ENCODE measurements at regions not wholly inside any gene's neighbourhood (a gene's known extent, or its start where the extent isn't known, plus 50 kb on each side); places are given as distances from the start of the nearest gene placed in this dataset.

DNA sequence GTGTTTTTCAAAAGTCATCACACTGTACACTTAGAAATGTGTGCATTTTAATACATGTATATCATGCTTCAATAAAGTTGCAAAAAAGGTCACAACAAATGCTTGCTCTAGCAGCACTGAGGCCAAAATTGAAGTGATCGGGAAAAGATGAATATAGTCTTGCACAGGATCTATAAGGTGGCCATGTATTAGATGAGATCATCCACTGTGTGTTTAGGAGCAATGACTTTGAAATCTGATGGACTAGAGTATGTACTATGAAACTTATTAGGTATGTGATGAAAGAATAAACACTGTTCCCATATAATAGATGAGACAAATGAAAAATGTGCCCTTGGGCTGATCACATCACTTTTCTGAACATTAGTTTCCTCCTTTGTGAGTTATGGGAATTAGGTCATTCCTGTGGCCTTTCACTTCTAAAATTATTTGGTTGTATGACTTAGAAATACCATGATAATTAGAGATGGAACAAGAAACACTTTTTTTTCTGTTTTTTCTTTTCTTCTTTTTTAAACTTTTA is 984.6 kb downstream of the ADGRL2 start:
- Histone ChIP-seq H3K9me3 (replicated peaks in 1 of 3) (peaks cover 0 to under 1% (median 0%) of the 10 kb centered on the region in 3 donors), H3K4me3 (no peak overlapping the region), H3K36me3 (replicated peaks in 1 of 2) (no peaks in the 10 kb centered on the region), H3K4me1 (replicated peaks in 1 of 2) (peaks cover 0 to 6% of the 10 kb centered on the region in 2 donors), H3K27ac (no peak overlapping the region), H3K27me3 (no peaks in the 10 kb centered on the region)
- TF ChIP-seq POLR2A (IDR thresholded peaks at IDR 0.05): no peak
- TF ChIP-seq, protein P1, sequence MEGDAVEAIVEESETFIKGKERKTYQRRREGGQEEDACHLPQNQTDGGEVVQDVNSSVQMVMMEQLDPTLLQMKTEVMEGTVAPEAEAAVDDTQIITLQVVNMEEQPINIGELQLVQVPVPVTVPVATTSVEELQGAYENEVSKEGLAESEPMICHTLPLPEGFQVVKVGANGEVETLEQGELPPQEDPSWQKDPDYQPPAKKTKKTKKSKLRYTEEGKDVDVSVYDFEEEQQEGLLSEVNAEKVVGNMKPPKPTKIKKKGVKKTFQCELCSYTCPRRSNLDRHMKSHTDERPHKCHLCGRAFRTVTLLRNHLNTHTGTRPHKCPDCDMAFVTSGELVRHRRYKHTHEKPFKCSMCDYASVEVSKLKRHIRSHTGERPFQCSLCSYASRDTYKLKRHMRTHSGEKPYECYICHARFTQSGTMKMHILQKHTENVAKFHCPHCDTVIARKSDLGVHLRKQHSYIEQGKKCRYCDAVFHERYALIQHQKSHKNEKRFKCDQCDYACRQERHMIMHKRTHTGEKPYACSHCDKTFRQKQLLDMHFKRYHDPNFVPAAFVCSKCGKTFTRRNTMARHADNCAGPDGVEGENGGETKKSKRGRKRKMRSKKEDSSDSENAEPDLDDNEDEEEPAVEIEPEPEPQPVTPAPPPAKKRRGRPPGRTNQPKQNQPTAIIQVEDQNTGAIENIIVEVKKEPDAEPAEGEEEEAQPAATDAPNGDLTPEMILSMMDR (IDR thresholded peaks at IDR 0.05): no peak
- WGBS, 4 donors: 0 to 90% (median 79%) methylated on average over 1 of the region's 1 CpG
- intact Hi-C loops (cut with DNase I): no loop called here
- no peak for DNase-seq

DNA sequence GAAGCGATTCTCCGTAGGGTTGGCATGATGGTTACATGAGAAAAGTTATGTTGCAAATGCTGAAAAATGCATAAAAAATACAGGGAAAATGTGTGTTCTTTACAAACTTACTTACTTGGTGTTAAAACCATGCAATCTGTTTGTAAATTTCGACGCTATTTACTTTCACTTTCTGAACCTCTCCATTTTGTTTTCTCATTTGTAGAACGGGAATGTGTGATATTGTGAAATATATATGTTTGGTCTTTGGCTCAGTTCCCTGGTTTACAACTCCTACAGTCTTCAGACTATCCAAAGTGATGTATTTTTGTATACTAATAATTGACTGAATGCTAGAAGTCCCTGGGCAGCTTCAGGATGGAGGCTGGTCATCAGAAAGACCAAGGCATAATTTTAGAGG is 982.3 kb downstream of the ADGRL2 start:
- H3K27ac ChIP-seq: no peak overlapping the region
- intact Hi-C loops (cut with DNase I): no loop called here
- H3K4me1 ChIP-seq (replicated peaks in 1 of 2): peaks cover 0 to 6% of the 10 kb centered on the region in 2 donors
- H3K27me3 ChIP-seq: no peaks in the 10 kb centered on the region
- TF ChIP-seq POLR2A (IDR thresholded peaks at IDR 0.05): no peak
- TF ChIP-seq, protein P1 (IDR thresholded peaks at IDR 0.05): no peak
- H3K9me3 ChIP-seq (replicated peaks in 1 of 3): no peaks in the 10 kb centered on the region
- no peak for DNase-seq
- H3K4me3 ChIP-seq: no peak overlapping the region
- H3K36me3 ChIP-seq (replicated peaks in 1 of 2): no peaks in the 10 kb centered on the region
- WGBS, 4 donors: 90 to 94% (median 91%) methylated on average over 5 of the region's 5 CpGs

DNA sequence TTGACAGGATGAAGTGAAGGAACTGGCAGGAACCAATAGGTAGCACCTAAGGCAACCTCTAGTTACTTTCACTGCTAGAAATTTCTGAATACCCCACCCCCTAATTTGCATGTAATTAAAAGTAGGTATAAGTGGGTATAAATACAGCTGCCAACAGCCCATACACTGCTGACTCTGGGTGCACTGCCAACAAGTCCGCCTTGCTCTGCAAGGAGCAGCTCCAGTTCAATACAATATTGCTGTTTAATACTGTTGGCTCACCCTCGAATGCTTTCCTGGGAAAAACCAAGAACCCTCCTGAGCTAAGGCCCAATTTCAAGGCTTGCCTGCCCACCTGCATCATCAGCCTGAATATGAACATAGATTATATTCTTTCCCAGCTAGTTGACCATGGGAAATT is 981.9 kb downstream of the ADGRL2 start:
- intact Hi-C loops (cut with DNase I): no loop called here
- TF ChIP-seq POLR2A (IDR thresholded peaks at IDR 0.05): no peak
- TF ChIP-seq, protein P1 (IDR thresholded peaks at IDR 0.05): no peak
- H3K9me3 ChIP-seq (replicated peaks in 1 of 3): no peaks in the 10 kb centered on the region
- H3K4me3 ChIP-seq: no peak overlapping the region
- no peaks in the 10 kb centered on the region for H3K27me3 ChIP-seq
- no peak for DNase-seq
- no peaks in the 10 kb centered on the region for H3K36me3 ChIP-seq (replicated peaks in 1 of 2)
- WGBS, 4 donors: 95 to 100% (median 100%) methylated on average over 2 of the region's 2 CpGs
- no peak overlapping the region for H3K27ac ChIP-seq
- peaks cover 0 to 3% of the 10 kb centered on the region in 2 donors for H3K4me1 ChIP-seq (replicated peaks in 1 of 2)

DNA sequence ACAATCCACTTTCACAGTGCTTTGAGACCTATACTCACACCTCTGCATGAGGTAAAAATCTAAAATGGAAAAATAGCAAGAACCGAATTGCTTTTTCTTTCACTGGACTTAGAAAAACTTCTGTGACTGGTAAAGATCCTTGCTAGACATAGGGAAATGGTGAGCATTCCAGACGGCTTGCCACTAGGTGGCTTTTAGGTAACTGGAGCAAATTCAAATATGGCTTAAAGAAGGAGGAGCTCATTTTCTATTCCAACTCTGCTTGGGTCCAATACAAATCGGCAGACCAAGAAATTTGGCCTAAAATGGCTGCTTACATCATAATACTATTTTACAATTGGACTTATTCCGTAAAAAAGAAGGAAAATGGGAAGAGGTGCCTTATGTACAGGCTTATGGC is 977.9 kb downstream of the ADGRL2 start:
- Histone ChIP-seq H3K27me3 (no peaks in the 10 kb centered on the region), H3K4me1 (replicated peaks in 1 of 2) (no peaks in the 10 kb centered on the region), H3K27ac (no peak overlapping the region), H3K9me3 (replicated peaks in 1 of 3) (no peaks in the 10 kb centered on the region), H3K36me3 (replicated peaks in 1 of 2) (no peaks in the 10 kb centered on the region), H3K4me3 (no peak overlapping the region)
- peak in 1 of 7 donors; percentile 20 for DNase-seq
- TF ChIP-seq, protein P1 (IDR thresholded peaks at IDR 0.05): peak in 3 of 6 experiments; percentile 19 to 26 (median 26)
- TF ChIP-seq POLR2A (IDR thresholded peaks at IDR 0.05): no peak
- WGBS, 4 donors: 69 to 75% (median 70%) methylated on average over 4 of the region's 4 CpGs
- intact Hi-C loops (cut with DNase I): no loop called here

Data from adrenal gland (tissue), 9 donors.